ENCODE measurements at regions not wholly inside any gene's neighbourhood (a gene's known extent, or its start where the extent isn't known, plus 50 kb on each side); places are given as distances from the start of the nearest gene placed in this dataset.

- TF ChIP-seq POLR2A (IDR thresholded peaks at IDR 0.05) = no peak
- TF ChIP-seq CTCF (IDR thresholded peaks at IDR 0.05) = no peak
- TF ChIP-seq EP300 (IDR thresholded peaks at IDR 0.05) = no peak
Measured at GRCh38 chr11:25612806-25613205, 719.1 kb upstream of the ANO3 start.

All from upper lobe of left lung (tissue), 4 donors.